ENCODE measurements at regions not wholly inside any gene's neighbourhood (a gene's known extent, or its start where the extent isn't known, plus 50 kb on each side); places are given as distances from the start of the nearest gene placed in this dataset.

GRCh38 chr1:228977307-228977706 is 242.0 kb downstream of the RHOU start:
- DNase-seq, result no peak
- Histone ChIP-seq H3K4me3 (no peak overlapping the region), H3K9me3 (no peaks in the 10 kb centered on the region), H3K36me3 (no peaks in the 10 kb centered on the region), H3K27me3 (no peaks in the 10 kb centered on the region)

DNA sequence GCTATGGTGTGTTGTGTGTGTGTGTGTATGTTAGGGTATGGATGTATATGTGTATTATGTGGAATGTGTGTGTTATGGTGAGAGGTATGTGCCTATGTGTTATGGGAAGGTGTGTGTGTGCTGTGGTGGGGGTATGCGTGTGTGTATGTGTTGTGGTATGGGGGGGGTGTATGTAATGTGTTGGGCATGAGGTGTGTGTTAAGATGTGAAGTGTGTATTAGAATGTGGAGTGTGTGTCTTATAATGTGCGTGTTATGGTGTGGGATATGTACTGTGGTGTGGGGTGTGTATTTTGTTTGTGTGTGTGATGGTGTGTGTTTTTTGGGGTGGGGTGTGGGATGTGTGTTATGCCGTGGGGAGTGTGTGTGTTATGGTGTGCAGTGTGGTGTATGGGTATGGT is 242.5 kb downstream of the RHOU start:
- H3K36me3 ChIP-seq, result no peaks in the 10 kb centered on the region
- H3K27me3 ChIP-seq, result no peaks in the 10 kb centered on the region
- H3K9me3 ChIP-seq, result no peaks in the 10 kb centered on the region
- no peak for DNase-seq
- H3K4me3 ChIP-seq, result no peak overlapping the region

GRCh38 chr1:228978484-228979324 is 243.4 kb downstream of the RHOU start:
- DNase-seq, result no peak
- H3K36me3 ChIP-seq, result no peaks in the 10 kb centered on the region
- no peaks in the 10 kb centered on the region for H3K27me3 ChIP-seq
- no peak overlapping the region for H3K4me3 ChIP-seq
- no peaks in the 10 kb centered on the region for H3K9me3 ChIP-seq

DNA sequence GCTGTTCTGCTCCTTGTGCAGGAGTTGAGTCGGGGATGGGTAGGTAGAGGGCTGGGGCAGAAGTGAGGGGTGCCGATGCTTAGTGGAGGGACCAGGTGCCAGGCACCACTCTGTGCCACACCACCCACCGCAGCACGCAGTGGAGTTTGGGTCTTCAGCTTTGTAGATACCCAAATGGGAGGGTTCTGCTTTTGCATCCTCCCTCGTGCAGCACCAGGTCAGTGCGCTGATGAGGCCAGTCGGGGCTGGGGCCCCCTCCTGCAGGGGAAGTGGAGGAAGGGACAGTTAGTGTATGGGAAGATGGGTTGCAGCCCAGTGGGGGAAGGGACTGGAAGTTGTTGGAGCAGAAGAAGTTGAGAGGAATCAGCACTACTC is 244.0 kb downstream of the RHOU start:
- Histone ChIP-seq H3K27me3 (no peaks in the 10 kb centered on the region), H3K9me3 (no peaks in the 10 kb centered on the region), H3K4me3 (no peak overlapping the region), H3K36me3 (no peaks in the 10 kb centered on the region)
- DNase-seq, result no peak

DNA sequence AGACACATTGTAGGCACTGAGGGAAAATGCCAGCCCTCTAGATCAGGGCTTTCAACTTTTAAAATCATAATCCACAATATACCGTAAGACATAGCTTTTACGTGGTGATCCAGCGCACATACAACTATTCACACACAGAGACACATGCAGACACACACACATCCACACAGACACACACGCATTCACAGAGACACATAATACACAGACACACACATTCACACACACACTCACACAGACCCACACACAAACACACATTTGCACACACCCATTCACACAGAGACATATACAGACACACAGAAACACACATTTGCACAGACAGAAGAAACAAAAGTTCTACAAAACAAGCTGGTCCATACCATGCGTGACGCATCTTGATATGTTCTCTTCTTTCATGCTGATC is 244.5 kb downstream of the RHOU start:
- H3K27me3 ChIP-seq, result no peaks in the 10 kb centered on the region

DNA sequence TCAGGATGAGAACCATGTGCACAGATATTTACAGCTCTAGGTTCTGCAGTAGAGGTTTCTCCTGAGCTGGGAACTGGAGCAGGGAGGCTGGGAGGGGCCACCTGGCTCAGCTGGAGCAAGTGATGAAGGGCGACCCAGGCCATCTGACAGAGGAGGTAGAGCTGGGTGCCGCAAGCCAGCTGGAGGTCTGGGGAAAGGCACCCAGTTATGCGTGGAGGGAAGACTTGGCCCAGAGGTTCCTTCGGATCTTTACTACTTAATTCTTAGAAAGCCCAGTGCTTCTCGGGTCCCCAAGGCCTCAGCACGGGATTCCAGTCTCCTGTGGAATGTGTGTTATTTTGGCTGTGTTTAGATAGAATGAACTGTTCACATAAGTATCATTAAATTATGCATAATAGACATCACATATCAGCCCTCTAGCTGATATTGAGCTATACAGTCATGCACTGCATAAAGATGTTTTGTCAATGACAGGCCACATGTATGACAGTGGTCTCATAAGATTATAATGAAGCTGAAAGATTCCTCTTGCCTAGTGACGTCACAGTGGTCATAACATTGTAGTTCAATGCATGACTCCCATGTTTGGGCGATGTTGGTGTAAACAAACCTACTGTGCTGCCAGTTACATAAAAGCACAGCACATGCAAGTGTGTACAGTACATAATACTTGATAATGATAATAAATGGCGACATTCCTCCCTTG is 245.1 kb downstream of the RHOU start:
- H3K4me3 ChIP-seq, result no peak overlapping the region
- no peaks in the 10 kb centered on the region for H3K27me3 ChIP-seq
- H3K36me3 ChIP-seq, result no peaks in the 10 kb centered on the region
- no peak for DNase-seq
- H3K9me3 ChIP-seq, result no peaks in the 10 kb centered on the region

More for the DNA sequence above, 244.5 kb downstream of the RHOU start:
- no peak for DNase-seq
- Histone ChIP-seq H3K36me3 (no peaks in the 10 kb centered on the region), H3K9me3 (no peaks in the 10 kb centered on the region), H3K4me3 (no peak overlapping the region)

DNA sequence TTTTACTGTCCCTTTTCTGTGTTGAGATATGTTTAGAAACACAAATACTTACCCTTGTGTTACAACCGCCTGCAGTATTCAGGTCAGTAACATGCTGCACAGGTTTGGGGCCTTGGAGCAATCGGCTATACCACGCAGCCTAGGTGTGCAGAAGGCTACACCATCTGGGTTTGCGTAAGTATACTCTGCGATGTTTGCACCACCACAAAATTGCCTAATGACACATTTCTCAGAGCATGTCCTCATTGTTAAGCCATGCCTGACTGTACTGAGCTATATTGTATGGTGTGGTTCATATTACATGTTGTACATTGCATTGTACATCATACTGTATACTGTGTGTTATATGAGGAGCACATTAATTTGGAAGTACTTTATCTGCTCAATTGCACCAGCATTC is 247.4 kb downstream of the RHOU start:
- DNase-seq, result no peak
- H3K4me3 ChIP-seq, result no peak overlapping the region
- no peaks in the 10 kb centered on the region for H3K27me3 ChIP-seq
- H3K9me3 ChIP-seq, result no peaks in the 10 kb centered on the region
- no peaks in the 10 kb centered on the region for H3K36me3 ChIP-seq

- DNase-seq, result no peak
- no peaks in the 10 kb centered on the region for H3K36me3 ChIP-seq
- H3K4me3 ChIP-seq, result no peak overlapping the region
- no peaks in the 10 kb centered on the region for H3K27me3 ChIP-seq
- H3K9me3 ChIP-seq, result no peaks in the 10 kb centered on the region
Measured at GRCh38 chr1:228983231-228983660, 248.0 kb downstream of the RHOU start.

DNA sequence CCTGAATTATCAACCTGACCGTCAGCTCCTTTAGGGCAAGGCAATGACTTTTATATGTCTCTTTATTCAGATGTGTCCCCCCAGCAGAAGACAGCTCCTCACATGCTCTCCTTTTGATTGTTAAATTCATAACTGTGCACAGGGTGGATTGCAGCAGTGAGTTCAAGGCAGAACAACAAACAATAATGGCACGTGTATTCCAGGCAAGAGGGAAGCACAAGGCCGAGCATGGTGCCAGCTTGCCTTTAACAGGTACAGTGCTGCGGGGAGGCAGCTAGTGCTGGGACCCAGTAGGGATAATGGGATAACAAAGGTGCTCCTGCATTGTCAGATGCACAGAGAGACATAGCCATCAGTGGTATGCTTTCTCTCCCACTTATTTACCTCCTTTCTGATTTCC is 248.4 kb downstream of the RHOU start:
- Histone ChIP-seq H3K4me3 (no peak overlapping the region), H3K9me3 (no peaks in the 10 kb centered on the region), H3K36me3 (no peaks in the 10 kb centered on the region), H3K27me3 (no peaks in the 10 kb centered on the region)
- DNase-seq, result no peak

DNA sequence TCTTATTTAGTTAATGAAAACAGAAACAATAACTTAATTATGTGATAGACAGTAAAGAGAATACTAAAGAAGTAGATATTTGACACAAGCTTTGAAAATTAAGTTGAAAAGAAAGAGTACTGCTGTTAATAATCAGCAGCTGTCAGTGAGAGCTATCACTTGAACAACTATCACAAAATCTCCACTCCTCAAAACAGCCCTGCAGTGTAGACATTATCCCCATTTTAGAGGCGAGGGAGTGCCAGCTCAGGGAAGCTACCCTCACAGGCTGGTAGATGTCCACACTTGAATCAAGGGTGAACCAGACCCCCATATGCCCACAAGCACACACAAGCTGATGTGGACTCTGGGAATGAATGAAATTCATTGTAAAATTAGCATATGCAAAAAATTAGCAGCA is 248.8 kb downstream of the RHOU start:
- DNase-seq, result no peak
- no peak overlapping the region for H3K4me3 ChIP-seq
- H3K36me3 ChIP-seq, result no peaks in the 10 kb centered on the region
- no peaks in the 10 kb centered on the region for H3K9me3 ChIP-seq
- no peaks in the 10 kb centered on the region for H3K27me3 ChIP-seq

- H3K36me3 ChIP-seq, result no peaks in the 10 kb centered on the region
Measured at GRCh38 chr1:228984646-228985631, 249.7 kb downstream of the RHOU start.

GRCh38 chr1:228985661-228986060 is 250.4 kb downstream of the RHOU start:
- no peak for DNase-seq
- Histone ChIP-seq H3K9me3 (no peaks in the 10 kb centered on the region), H3K36me3 (no peaks in the 10 kb centered on the region), H3K27me3 (no peaks in the 10 kb centered on the region), H3K4me3 (no peak overlapping the region)

More at GRCh38 chr1:228984646-228985631, 249.7 kb downstream of the RHOU start:
- Histone ChIP-seq H3K4me3 (no peak overlapping the region), H3K9me3 (no peaks in the 10 kb centered on the region), H3K27me3 (no peaks in the 10 kb centered on the region)
- DNase-seq, result no peak

DNA sequence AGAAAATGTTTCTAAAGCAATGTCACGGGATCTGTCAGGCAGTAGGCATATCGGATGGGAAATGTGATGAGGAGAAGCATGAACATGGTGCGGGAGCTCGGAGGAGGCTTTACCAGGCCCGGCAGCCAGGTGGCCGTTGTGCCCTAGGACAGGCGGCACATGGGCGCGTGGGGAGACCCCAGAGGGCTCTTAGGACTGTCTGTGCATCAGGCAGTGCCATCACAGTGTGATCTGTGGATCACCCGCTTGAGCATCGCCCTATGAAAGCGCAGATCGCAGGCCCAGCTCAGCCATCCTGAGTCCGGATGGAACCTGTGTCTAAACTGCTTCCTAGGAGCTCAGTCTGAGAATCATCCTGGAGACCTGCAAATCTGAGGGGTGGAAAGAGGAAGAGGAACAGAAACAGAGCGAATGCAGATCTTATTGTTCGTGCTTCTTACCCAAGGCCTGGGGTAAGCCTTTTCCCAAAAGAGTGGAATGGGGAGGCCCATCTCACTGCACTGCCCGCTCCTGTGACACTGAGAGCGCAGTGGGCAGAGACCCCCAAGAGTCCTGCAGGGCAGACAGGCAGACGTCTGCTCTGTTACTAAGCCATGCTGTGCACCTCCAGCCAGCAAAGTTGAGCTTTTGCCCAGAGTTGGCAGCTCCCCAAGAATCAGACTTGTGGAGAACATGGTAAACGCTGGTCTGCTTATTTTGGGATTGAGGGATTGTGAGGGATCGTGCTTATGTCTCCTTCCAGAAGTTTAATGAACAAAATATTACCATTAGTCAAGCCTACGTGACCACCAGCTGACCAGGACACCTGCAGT is 251.0 kb downstream of the RHOU start:
- peak; percentile 70 for DNase-seq
- Histone ChIP-seq H3K9me3 (no peaks in the 10 kb centered on the region), H3K27me3 (no peaks in the 10 kb centered on the region), H3K36me3 (no peaks in the 10 kb centered on the region), H3K4me3 (no peak overlapping the region)

DNA sequence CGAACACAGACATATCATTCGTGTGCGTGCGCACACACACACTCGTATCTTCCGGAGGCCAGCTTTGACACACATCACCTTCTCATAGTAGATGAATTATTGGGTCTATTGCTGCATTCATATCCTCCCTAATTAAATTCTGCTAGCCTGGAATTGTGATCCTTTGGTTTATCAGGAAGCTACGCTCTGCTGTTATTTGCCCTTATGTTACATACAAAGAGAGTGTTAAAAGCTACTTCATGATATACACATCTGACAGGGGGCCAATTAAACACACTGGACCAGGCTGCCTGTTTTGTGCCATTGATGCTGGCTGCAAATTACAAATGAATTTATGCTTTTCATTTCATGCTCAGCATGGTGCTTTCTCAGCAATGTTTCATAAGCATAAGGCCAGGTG is 252.0 kb downstream of the RHOU start:
- H3K36me3 ChIP-seq, result no peaks in the 10 kb centered on the region

GRCh38 chr1:228987736-228988506 is 252.6 kb downstream of the RHOU start:
- no peak for DNase-seq
- Histone ChIP-seq H3K36me3 (no peaks in the 10 kb centered on the region), H3K4me3 (no peak overlapping the region), H3K9me3 (no peaks in the 10 kb centered on the region), H3K27me3 (no peaks in the 10 kb centered on the region)

More for the DNA sequence above, 252.0 kb downstream of the RHOU start:
- H3K27me3 ChIP-seq, result no peaks in the 10 kb centered on the region
- no peak for DNase-seq
- no peaks in the 10 kb centered on the region for H3K9me3 ChIP-seq
- no peak overlapping the region for H3K4me3 ChIP-seq
